ENCODE measurements at regions not wholly inside any gene's neighbourhood (a gene's known extent, or its start where the extent isn't known, plus 50 kb on each side); places are given as distances from the start of the nearest gene placed in this dataset.
A peak's percentile ranks its signal among the peaks of the same experiment; 100 is the strongest.

DNA sequence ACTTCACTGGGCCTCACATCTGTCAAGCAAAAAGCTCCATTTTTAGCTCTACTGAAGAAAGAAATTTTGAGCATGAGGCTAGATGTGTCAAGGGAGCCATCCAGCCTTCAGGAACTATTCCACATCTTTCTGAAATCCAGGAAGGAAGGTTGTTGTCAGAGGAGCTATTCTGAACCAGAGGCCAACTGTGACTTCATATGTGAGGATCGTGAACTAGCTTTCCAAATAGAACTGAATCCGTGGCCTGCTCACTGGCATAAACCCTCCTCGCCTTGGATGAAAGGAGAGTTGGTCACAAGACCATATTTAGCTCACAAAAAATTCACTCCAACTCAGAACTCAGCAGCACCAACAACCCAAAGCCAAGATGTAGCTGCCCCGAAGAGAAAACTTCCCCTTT, 195.8 kb downstream of the FOXO1 start:
- 58 to 61% methylated on average over 4 of the region's 4 CpGs for WGBS, 2 donors
- Histone ChIP-seq H3K27me3 (no peaks in the 10 kb centered on the region), H3K4me1 (peaks cover 0 to 22% (median 13%) of the 10 kb centered on the region in 9 donors), H3K9me3 (no peaks in the 10 kb centered on the region), H3K36me3 (no peaks in the 10 kb centered on the region), H3K27ac (peak overlapping the region in 9 of 10 donors; percentile 21 to 84 (median 73)), H3K4me3 (no peak overlapping the region)
- peak in 1 of 2 donors; percentile 45 for DNase-seq
- intact Hi-C loops (cut with DNase I) = loop anchor here in 4 of 10 donors (10.0 kb wide), 2 partner anchors 114 to 194 kb away; partner anchors contain the start of gene FOXO1 (in 3 of the 4)
- peak; percentile 67 to 86 (median 84) for ATAC-seq
- TF ChIP-seq, protein P1, sequence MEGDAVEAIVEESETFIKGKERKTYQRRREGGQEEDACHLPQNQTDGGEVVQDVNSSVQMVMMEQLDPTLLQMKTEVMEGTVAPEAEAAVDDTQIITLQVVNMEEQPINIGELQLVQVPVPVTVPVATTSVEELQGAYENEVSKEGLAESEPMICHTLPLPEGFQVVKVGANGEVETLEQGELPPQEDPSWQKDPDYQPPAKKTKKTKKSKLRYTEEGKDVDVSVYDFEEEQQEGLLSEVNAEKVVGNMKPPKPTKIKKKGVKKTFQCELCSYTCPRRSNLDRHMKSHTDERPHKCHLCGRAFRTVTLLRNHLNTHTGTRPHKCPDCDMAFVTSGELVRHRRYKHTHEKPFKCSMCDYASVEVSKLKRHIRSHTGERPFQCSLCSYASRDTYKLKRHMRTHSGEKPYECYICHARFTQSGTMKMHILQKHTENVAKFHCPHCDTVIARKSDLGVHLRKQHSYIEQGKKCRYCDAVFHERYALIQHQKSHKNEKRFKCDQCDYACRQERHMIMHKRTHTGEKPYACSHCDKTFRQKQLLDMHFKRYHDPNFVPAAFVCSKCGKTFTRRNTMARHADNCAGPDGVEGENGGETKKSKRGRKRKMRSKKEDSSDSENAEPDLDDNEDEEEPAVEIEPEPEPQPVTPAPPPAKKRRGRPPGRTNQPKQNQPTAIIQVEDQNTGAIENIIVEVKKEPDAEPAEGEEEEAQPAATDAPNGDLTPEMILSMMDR (IDR thresholded peaks at IDR 0.05) = no peak

DNA sequence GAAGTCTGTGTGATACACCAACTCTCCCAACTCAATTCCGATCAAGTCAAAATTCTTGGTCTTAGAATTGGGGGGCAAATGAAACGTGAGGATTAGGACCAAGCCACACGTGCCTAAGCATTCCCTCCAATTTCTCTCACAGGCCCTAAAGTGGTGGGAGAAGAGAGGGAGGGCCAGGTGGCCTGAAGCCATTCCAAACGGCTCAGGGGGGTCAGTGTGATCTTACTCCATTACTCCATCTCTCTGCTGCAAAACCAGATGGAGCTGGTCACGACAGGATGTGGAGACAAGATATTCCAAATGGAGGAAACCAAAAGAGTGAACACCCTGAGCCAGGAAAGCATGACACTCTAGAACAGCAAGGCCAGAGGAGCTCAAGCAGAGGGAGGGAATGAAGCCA, 195.4 kb downstream of the FOXO1 start:
- no peaks in the 10 kb centered on the region for H3K36me3 ChIP-seq
- DNase-seq (no peak), ATAC-seq (peak in 5 of 8 donors; percentile 2 to 27 (median 15))
- peaks cover 0 to 25% (median 13%) of the 10 kb centered on the region in 9 donors for H3K4me1 ChIP-seq
- H3K9me3 ChIP-seq = no peaks in the 10 kb centered on the region
- H3K4me3 ChIP-seq = no peak overlapping the region
- WGBS, 2 donors = 81 to 86% methylated on average over 5 of the region's 5 CpGs
- H3K27me3 ChIP-seq = no peaks in the 10 kb centered on the region
- TF ChIP-seq, protein P1 (IDR thresholded peaks at IDR 0.05) = no peak
- intact Hi-C loops (cut with DNase I) = loop anchor here in 4 of 10 donors (10.0 kb wide), 2 partner anchors 114 to 194 kb away; partner anchors contain the start of gene FOXO1 (in 3 of the 4)
- peak overlapping the region in 7 of 10 donors; percentile 10 to 84 (median 68) for H3K27ac ChIP-seq

DNA sequence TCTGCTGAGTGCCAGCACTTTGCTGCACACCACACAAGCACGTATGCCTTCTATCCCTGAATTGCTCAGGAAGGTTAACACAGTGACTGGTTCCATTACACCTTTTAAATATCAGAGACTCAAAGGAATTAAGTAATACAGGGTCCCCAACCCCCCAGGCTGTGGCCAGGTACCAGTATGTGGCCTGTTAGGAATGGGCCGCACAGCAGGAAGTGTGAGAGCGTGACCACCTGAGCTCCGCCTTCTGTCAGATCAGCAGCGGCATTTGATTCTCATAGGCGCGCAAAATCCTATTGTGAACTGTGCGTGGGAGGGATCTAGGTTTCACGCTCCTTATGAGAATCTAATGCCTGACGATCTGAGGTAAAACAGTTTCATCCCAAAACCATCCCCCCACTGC, 194.5 kb downstream of the FOXO1 start:
- no peaks in the 10 kb centered on the region for H3K27me3 ChIP-seq
- ATAC-seq (no peak), DNase-seq (no peak)
- intact Hi-C loops (cut with DNase I) = loop anchor here in 4 of 10 donors (10.0 kb wide), 2 partner anchors 113 to 193 kb away; partner anchors contain the start of gene FOXO1 (in 3 of the 4)
- 98% methylated on average over 10 of the region's 10 CpGs for WGBS, 2 donors
- H3K36me3 ChIP-seq = no peaks in the 10 kb centered on the region
- no peak overlapping the region for H3K4me3 ChIP-seq
- peaks cover 6 to 33% (median 21%) of the 10 kb centered on the region in 9 donors for H3K4me1 ChIP-seq
- H3K9me3 ChIP-seq = no peaks in the 10 kb centered on the region
- peak overlapping the region in 1 of 10 donors; percentile 84 for H3K27ac ChIP-seq
- TF ChIP-seq, protein P1 (IDR thresholded peaks at IDR 0.05) = no peak

DNA sequence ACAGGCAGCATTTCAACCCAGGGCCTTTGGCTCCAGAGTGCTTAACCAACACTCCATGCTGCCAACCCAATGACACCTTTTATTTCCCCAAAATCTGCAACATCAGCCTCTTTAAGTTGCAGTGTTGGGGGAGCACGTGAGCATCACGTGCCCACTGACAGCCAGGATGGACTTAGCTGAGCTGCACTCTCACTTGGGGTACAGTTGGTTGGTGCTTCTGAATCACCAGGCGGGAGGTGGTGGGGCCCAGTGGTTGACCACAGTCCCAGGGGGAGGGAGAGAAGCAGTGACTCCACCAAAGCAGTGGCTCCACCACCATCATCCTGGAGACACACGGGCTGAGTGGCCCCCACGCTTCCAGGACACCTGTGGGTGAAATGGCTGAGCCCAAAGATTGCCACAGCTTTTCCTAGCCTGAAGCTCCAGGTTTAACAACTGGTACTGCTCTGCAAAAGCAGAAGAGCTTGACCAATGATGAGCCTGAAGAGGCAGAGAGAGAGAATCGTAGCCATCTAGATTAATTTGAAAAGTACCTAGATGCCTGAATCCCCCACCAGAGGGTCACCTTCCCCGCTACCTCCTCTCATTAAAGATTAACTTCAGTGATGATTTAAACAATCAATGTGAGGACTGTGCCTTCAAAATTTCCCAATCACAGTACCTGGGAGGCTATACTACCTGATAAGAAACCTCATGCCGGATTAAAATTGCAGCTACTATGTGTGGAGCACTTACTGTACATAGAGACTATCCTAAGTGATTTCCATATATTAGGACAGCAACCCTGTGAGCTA, 193.8 kb downstream of the FOXO1 start:
- Histone ChIP-seq H3K4me3 (no peak overlapping the region), H3K27ac (no peak overlapping the region), H3K27me3 (no peaks in the 10 kb centered on the region), H3K36me3 (no peaks in the 10 kb centered on the region), H3K9me3 (no peaks in the 10 kb centered on the region), H3K4me1 (peaks cover 13 to 40% (median 28%) of the 10 kb centered on the region in 9 donors)
- WGBS, 2 donors = 85 to 92% methylated on average over 8 of the region's 8 CpGs
- DNase-seq = no peak
- ATAC-seq = no peak
- intact Hi-C loops (cut with DNase I) = loop anchor here in 4 of 10 donors (10.0 kb wide), 2 partner anchors 112 to 192 kb away; partner anchors contain the start of gene FOXO1 (in 3 of the 4)
- TF ChIP-seq, protein P1 (IDR thresholded peaks at IDR 0.05) = no peak

All from heart right ventricle (tissue), 16 donors.